COR-L47 (cell line): ENCODE measurements at regions not wholly inside any gene's neighbourhood (a gene's known extent, or its start where the extent isn't known, plus 50 kb on each side); places are given as distances from the start of the nearest gene placed in this dataset.

ENCODE experiments used
- DNase-seq: peaks from one replicate; lab custom pipeline; 2025; lab: John Stamatoyannopoulos, UW

DNA sequence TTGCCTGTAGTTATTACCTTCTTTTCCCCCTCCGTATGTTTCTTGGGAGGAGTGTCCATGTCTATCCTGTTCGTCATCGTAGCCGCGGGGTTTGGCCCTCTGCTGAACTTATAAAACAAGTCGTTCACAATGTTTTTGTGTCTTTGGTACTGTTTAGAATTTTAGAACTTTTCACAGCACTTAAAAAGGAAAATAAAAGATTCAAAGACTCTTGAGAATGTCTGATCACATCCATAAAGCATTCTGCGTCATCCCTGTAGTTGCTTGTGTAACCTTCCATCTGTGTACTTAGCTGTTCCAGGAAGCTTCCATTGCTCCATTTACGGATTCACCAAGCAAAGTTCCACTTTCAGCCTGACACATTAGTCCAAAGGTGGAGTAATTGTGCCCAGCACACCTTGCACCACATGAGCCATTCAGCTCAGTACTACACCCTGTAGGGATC, 677.1 kb upstream of the NR2F2 start:
- no peak for DNase-seq

DNA sequence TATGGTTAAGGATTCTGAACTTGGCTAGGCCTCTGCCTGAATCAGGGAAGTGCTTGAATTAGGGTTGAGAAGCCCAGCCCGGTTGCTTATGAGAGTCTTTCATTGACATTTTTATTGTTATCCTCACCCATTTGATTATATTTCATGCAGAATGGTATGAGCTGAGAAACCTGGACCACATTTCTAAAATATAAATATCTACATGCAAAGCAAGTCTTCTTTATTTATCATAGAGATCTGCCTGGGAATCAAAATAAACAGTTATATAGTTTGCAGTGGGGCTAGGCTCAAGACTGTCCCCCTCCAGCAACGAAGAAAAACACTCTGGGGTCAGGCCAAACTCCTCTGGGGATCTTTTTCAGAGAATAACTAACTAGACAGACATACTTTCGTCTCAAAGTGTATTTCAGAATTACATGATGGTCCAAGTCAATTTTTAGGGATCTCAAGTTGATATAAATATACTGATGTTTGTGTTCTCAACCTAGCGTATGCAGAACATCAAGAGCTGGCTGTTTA, 675.4 kb upstream of the NR2F2 start:
- no peak for DNase-seq

DNA sequence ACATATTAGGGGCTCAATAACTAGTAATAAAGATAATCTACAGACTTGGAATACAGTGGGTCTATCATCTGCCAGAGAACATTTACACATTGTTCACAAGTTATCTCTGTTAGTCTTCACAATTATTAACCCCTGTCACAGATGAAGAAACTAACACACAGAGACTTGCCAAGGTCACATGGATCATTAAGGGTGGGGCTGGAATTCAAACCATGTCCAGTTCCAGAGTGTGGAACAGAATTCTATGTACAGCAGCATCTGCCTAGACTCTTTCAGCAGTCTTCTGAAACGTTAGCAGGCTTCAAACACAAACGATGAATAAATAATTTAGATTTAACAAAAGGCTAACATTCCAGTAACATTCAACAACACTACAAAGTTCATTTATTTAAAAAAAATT, 673.9 kb upstream of the NR2F2 start:
- no peak for DNase-seq

DNA sequence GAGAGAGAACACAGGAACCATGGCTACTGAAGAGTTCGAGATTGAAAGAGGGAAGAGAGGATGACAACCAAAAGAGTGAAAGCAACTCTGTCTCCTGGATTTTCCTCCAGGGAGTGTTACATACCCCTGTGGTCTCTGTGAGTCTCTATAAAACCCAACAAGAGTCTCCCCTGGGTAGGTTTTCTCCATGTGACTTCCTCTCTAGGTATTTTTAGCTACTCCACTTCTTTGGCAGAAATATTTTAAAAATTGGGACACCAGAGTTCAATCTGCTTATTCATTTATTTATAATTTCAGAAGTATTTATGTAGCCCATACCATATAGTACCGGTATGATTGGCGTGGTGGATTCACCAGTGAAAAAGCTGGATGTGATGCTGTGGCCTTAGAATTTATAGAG, 671.7 kb upstream of the NR2F2 start:
- no peak for DNase-seq

DNA sequence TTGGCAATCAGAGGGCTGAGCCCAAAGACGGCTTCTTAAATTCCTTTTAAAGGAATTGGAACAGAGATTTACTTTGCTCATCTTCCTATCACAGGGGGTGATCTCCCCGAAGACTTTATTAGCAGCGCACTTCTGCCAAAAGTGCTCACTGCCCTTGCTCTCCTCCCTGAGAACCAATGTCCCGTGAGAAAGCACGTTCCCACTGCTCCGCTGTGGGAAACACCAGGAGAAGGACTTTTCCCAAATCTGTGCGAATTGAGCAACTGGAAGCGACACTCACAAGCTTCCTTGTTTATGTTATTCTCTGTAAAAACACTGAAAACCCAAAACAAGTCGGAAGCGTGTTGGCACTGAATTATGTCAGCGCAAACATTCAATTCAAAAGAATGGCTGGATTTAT, 670.8 kb upstream of the NR2F2 start:
- no peak for DNase-seq

DNA sequence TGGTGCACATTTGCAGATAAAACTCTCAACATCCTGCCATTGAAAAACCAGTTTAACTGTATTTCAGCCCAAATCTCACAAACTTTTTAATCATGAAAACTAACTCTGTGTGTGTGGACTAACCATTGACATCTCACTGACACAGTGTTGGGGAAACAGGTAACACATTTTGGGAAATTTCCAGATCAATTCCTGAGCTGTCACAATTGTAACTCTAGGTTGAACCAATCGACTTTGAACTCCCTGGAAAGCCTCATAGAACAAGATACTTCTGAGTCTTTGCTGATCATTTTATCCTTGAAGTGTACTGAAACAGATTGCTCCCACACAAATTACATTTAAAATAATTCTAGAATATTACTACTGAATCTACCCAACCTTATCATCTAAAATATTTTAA, 667.9 kb upstream of the NR2F2 start:
- no peak for DNase-seq

DNA sequence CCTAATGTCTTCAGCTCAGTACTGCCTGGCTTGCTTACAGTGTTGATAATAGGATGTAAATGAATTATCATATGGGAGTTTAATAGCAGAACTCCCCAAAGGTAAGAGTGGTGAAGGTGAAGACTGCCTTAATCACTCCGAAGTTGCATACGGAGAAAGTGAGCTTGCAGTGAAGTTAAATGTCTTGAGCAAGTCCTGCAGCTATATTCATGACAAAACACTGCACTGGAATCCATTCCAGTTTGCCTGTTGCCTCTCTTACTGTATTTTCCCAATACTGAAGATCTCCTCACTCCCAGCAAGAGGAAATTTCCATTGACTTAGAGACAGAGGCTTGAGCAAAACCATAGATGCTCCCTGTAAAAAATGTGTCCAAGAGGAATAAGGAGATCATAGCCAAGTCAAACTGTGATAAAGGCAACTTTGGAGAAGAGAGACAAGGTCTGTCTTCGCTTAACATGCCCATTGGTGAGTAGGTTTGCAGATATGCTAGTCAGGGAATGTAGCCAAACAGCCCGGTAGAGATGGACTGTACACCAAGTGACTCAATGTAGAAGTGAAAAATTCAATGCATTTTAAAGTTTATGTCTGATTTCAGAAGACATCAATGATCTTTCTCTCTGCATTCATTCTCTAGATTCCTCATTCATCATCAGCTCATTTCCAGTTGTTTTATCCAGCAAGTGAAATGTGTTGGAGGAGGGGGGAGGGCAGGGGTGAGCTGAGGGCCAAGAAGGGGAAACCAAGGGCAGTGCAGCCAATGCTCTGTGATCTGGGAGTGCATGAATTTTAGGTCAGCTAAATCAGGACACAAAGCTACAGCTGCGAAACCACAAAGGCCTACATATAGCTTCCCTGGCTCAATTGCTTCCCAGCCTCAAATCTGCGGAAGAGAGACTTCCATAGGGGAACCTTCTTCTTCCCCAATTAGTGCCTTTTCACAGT, 667.1 kb upstream of the NR2F2 start:
- no peak for DNase-seq

DNA sequence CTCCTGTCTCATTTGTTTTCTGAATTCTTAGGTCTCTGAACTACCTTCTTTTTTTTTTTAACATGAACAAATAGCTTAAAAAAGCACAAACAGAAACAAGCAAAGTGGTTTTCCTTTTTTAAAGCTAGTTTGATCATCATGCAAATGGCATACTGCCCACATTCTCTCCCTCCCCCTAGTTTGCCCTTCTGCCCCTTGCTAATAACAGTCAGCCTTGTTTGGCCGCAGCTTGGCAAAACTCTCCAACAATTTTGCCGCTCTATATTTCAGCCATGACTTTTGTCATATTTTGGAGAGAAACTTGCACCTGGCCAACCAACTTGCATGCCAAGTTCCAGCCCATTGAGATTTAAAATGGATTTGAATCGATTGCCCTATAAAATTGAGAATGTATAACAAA, 666.0 kb upstream of the NR2F2 start:
- no peak for DNase-seq

DNA sequence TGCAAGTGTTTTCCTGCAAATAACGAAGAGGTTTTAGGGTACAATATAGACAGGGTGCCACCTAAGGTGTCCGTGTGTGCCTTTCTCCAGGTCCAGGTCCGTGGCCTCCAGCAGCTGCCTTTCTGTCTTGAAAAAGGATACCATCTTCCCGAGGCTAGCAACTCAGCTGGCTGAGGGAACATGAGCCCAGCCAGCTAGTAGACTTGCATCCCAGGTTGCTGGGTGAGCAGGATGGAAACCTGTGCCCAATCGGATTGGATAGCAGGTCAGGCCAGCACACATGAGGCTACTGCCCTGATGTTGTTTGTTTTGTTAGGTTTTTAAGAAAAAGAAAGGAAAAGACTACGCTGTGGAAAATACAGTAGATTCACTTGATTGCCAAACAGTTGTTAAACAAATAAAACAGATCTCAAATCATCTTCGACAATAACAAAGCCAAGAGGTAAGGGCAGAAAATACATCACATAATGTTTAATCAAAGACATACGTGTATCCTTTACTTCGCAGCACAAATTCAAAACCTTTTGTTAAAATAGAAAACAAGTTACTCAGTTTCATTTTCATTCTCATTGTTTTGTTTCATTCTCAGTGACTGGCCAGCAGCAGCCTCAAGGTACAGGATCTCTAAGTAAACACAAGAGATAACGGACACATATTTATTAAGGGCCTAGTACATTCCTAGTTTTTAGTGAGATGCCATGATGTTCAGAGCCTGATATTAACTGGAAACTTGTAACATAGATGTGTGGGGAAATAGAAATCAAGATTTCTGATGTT, 661.2 kb upstream of the NR2F2 start:
- no peak for DNase-seq

DNA sequence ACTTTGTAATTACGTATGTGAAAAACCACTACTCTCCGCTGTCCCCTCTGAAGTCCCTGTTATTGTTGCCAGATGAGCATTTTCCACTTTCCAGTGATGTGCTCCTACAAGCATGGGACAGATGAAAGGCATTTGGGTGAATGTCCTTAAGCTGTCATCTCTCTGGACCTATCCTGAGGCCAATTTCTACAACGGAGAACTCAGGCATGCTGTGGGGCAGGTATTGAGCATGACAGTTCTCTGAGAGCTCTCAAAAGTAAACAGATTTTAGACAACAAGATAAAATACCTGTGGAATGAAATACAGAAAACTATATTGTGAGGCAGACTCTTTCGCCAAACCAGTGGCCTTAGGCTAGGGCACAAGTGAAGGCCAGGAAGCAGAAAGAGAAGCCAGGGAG, 656.5 kb upstream of the NR2F2 start:
- DNase-seq = no peak

DNA sequence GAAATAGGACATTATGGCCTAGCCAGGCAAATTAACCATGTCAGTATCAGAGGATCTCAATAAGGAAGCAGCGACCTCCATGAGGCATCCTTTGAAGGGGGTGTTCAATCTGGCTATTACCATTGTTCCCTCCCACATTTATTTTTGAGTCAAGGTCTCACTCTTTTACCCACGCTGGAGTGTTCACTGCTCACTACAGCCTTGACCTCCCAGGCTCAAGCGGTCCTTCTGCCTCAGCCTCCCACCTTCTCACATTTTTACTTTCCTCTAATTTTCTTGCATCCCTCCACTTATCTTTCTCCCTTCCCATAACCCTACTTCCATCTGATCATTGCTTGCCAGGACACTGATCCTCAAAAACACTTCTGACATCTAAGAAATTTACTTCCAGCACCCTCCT, 654.0 kb upstream of the NR2F2 start:
- no peak for DNase-seq

DNA sequence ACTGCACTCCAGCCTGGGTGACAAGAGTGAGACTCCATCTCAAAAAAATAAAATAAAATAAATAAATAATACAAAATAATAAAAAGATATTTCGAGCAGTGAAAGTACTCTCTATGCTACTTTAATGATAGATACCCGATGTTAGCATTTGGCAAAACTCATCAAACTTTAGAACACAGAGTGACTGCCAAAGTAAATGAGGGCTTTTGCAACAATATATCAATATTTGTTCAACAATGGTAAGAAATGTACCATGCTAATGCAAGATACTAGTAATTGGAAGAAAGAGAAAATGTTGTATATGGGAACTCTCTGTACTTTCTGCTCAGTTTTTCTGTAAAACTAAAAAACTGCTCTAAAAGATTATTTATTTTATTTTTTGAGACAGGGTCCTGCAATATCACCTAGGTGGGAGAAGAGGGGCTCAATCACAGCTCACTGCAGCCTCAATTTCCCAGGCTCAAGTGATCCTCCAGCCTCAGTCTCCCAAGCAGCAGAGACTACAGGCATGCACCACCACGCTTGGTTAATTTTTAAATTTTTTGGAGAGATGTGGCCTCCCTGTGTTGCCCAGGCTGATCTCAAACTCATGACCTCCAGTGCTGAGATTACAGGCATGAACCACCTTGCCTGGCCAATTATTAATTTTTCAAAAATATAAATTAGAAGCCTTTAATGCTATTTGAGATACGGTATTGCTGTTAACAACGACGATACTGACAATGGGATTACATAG, 650.5 kb upstream of the NR2F2 start:
- no peak for DNase-seq

DNA sequence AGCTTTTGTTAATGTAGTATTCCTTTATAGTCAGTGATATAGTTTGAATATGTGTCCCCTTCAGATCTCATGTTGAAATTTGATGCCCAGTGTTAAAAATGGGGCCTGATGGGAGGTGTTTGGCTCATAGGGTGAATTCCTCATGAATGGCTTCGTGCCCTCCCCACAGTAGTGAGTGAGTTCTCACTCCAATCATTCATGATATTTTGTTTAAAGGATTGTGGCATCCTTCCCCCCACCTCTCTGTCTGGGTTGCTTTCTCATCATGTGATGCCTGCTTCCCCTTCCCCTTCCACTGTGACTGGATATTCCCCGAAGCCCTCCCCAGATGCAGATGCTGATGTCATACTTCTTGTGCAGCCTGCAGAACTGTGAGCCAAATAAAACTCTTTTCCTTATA, 649.8 kb upstream of the NR2F2 start:
- DNase-seq = no peak

DNA sequence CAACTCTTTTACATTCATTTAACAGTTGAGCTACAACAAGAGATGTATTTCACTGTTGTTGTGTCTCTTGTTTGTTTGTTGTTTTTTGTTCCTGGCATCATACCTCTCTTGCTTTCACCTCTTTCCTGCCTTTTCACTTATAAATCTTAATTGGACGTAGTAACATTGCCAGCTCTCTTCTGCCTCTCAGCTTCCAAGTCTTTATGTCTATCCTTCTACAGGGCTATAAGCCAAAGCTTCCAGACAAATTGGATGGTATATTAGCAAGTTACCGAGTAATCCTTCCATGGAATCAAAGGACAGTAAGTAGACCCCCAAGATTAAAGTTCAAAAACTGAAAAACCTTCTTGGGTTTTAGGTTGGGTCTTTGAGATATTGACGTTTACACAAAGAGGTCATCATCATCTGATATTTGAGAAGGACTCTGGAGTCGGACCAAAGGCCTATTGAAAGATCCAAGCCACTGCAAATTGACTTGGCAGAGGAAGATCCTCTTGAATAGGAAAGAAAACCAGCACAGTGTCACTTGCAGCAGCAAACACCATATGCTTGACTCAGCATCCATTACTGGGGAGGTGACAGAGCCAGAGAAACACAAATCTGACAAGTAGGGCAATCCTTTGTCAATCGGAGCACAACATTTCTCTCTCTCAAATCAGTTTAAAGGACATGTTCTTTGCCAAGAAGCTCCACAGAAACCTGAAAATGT, 648.5 kb upstream of the NR2F2 start:
- DNase-seq = no peak

DNA sequence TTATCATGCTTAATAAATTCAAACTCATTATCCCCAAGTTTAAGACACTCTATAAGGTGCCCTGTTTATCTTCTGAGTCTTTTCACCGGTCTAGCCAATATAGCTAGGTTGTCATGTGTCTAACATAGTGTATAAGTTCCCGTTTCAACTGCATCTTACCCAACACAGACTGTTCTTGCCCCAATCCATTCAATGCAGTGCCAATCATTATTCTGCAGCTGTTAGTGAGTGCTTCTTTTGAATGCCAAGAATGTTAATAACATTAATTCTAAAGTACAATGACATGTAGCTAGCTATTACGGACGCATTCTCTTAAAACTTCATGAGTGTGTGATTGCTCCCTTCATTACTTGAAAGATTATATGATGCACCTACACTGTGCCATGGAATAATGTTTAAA, 646.4 kb upstream of the NR2F2 start:
- no peak for DNase-seq

DNA sequence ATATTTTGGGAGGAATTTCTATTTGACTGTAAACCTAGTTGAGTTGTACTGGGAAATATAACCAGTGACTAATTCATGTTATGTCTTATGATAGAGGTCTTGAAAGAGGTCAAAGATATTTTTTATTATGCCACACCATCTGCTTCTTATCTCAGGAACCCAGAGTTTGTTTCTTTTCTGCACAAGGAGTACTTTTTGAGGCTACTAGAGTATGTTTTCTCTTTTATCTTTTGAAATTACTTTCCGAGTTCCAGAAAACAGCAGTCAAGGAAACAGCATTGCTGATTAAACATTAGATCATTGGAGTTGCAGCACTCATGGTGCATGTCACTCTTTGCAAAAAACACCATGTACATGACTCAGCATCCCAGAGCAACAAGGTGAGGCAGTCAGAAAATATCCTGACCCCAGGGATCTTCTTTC, 645.8 kb upstream of the NR2F2 start:
- no peak for DNase-seq

DNA sequence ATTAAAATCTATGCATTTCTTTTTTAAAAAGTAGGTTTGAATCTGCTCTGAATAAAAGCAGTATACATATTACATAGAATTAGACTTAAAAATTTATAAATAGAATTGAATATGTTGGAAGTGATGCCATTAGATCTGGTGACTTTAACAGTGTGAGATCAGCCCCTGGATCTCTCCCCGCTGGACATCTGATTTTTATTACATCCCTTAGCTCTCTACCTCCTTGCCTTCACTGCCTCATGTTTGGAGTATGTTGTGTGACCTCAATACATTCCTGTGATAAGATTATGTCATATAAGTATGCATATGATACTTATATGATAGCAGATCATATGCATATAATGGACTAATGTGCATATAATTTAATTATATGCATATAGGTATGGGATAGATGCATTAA, 643.4 kb upstream of the NR2F2 start:
- DNase-seq = no peak

DNA sequence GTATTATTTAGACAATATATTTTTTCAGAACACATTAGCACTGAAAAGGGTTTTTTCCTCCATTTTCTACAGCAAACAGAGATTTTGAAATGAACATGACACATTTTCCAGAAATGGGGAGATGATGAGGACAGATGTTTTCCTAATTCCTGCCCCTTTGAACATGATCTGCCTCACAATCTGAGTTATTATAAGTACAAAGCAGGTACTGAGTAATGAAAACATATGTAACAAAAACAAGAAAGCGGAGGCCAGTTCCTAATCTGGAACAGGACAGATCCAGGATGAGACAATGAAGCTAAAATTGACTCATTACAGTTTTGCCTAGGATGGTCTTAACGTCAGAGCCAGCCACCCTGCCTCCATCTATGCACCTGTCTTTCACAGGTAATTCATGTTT, 642.8 kb upstream of the NR2F2 start:
- DNase-seq = no peak

DNA sequence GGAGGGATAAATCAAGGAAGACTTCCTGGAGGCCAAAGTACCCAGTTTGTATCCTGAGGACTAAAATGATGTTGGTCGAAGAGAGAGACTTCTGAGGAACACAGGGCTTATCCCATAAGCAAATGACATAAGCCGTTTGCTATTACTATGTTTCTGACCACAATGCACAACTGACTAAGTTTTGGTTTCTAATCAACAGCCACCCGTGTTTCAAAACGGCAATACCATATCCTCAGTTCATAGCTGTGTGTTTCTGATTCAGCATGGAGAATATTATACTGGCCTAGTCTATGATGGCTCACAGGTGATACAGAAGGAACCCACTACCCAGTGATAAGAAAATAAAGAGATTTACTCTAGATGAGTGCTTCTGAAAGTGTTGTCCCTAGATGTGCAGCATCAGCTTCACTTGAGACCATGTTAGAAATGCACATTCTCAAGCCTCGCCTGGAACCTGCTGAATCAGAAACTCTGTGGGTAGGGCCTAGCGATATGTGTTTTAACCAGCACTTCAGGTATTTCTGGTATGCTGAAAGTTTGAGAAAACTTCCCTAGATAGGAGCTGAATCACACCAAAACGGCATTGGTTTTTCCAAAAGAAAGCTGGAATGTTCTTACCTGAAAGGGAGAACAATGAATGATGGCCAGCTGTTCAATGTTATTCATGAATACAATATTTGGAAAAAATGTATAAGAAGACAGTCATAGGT, 639.7 kb upstream of the NR2F2 start:
- DNase-seq = no peak

DNA sequence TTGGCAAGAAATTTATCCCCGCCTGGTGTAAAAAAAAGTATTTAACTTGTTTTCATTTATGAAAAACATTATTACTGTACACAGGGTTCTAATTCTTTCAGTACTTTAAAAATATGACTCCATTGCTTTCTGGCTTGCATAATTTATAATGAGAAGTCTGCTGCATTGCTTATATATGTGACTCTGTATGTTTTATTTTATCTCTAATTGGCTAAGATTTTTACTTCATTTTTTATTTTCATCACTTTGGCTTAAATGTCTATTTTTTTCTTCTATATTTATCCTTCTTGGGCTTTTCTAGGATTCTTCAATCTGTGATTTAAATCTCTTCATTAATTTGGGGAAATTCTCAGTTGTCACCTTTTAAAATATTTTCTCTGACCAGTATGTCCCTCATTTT, 636.6 kb upstream of the NR2F2 start:
- no peak for DNase-seq

DNA sequence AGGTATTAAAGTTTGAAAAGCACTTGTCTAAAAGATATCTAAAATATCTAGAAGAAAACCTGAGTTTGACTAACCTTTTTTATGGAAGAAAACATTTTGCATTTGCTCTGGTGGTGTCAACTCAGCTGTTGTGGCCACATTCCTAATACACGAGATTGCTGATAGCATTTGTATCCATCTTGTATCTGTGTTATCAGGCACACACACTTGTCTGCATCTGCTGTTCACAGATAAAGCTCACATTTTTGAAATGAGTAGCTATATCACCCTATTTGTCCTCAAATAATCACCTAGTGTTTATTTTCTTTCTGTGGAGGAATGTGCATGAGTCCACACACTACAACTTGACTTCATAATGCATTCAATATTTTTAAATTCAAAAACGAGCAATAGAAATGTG, 632.3 kb upstream of the NR2F2 start:
- DNase-seq = no peak
